ENCODE measurements at regions not wholly inside any gene's neighbourhood (a gene's known extent, or its start where the extent isn't known, plus 50 kb on each side); places are given as distances from the start of the nearest gene placed in this dataset.

GRCh38 chr13:79682164-79682563 is 201.2 kb downstream of the NDFIP2 start:
- no peak for ATAC-seq (ENCODE audit: poor library complexity)
- intact Hi-C loops (cut with DNase I, micrococcal nuclease) = no loop called here
- no peaks in the 10 kb centered on the region for H3K36me3 ChIP-seq (ENCODE audit: insufficient read depth, low read length)
- POLR2A ChIA-PET = no interaction called here
- H3K4me3 ChIP-seq (ENCODE audit: low read length) = no peak overlapping the region
- no peaks in the 10 kb centered on the region for H3K4me1 ChIP-seq (ENCODE audit: insufficient read depth, low read length)
- H3K27ac ChIP-seq (ENCODE audit: low read depth in 1 of 2, low read length in 2 of 2) = no peak overlapping the region
- no peak overlapping the region for H3K4me3 Mint-ChIP-seq
- CTCF ChIA-PET = no interaction called here
- H3K27me3 Mint-ChIP-seq = peaks cover 10% of the 10 kb centered on the region
- H3K27ac Mint-ChIP-seq = no peak overlapping the region
- H3K36me3 Mint-ChIP-seq (ENCODE audit: low read depth) = no peaks in the 10 kb centered on the region
- peaks cover 4% of the 10 kb centered on the region for H3K9me3 Mint-ChIP-seq
- no peaks in the 10 kb centered on the region for H3K27me3 ChIP-seq (ENCODE audit: control insufficient read depth in 1 of 2, insufficient read depth in 2 of 2, low read length in 2 of 2)
- DNase-seq = no peak
- no peaks in the 10 kb centered on the region for H3K9me3 ChIP-seq (ENCODE audit: control insufficient read depth in 1 of 2, insufficient read depth in 1 of 2, low read length in 2 of 2)
- TF ChIP-seq, protein P1, sequence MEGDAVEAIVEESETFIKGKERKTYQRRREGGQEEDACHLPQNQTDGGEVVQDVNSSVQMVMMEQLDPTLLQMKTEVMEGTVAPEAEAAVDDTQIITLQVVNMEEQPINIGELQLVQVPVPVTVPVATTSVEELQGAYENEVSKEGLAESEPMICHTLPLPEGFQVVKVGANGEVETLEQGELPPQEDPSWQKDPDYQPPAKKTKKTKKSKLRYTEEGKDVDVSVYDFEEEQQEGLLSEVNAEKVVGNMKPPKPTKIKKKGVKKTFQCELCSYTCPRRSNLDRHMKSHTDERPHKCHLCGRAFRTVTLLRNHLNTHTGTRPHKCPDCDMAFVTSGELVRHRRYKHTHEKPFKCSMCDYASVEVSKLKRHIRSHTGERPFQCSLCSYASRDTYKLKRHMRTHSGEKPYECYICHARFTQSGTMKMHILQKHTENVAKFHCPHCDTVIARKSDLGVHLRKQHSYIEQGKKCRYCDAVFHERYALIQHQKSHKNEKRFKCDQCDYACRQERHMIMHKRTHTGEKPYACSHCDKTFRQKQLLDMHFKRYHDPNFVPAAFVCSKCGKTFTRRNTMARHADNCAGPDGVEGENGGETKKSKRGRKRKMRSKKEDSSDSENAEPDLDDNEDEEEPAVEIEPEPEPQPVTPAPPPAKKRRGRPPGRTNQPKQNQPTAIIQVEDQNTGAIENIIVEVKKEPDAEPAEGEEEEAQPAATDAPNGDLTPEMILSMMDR (IDR thresholded peaks at IDR 0.05) = no peak
- no peaks in the 10 kb centered on the region for H3K4me1 Mint-ChIP-seq (ENCODE audit: low read depth)

- no peak overlapping the region for H3K27ac ChIP-seq (ENCODE audit: low read depth in 1 of 2, low read length in 2 of 2)
- ATAC-seq (ENCODE audit: poor library complexity) (no peak), DNase-seq (no peak)
- POLR2A ChIA-PET = no interaction called here
- no peaks in the 10 kb centered on the region for H3K4me1 Mint-ChIP-seq (ENCODE audit: low read depth)
- H3K9me3 Mint-ChIP-seq = peaks cover 4% of the 10 kb centered on the region
- H3K27me3 ChIP-seq (ENCODE audit: control insufficient read depth in 1 of 2, insufficient read depth in 2 of 2, low read length in 2 of 2) = no peaks in the 10 kb centered on the region
- peaks cover 10% of the 10 kb centered on the region for H3K27me3 Mint-ChIP-seq
- no peaks in the 10 kb centered on the region for H3K36me3 ChIP-seq (ENCODE audit: insufficient read depth, low read length)
- H3K27ac Mint-ChIP-seq = no peak overlapping the region
- TF ChIP-seq, protein P1 (IDR thresholded peaks at IDR 0.05) = no peak
- no peaks in the 10 kb centered on the region for H3K4me1 ChIP-seq (ENCODE audit: insufficient read depth, low read length)
- H3K4me3 ChIP-seq (ENCODE audit: low read length) = no peak overlapping the region
- CTCF ChIA-PET = no interaction called here
- H3K9me3 ChIP-seq (ENCODE audit: control insufficient read depth in 1 of 2, insufficient read depth in 1 of 2, low read length in 2 of 2) = no peaks in the 10 kb centered on the region
- intact Hi-C loops (cut with DNase I, micrococcal nuclease) = no loop called here
- no peaks in the 10 kb centered on the region for H3K36me3 Mint-ChIP-seq (ENCODE audit: low read depth)
- H3K4me3 Mint-ChIP-seq = no peak overlapping the region
Measured at GRCh38 chr13:79681069-79681468, 200.1 kb downstream of the NDFIP2 start.

GRCh38 chr13:79680485-79680884 is 199.5 kb downstream of the NDFIP2 start:
- Mint-ChIP-seq H3K27ac (no peak overlapping the region), H3K4me3 (no peak overlapping the region), H3K36me3 (ENCODE audit: low read depth) (no peaks in the 10 kb centered on the region), H3K9me3 (peaks cover 4% of the 10 kb centered on the region), H3K4me1 (ENCODE audit: low read depth) (no peaks in the 10 kb centered on the region), H3K27me3 (peaks cover 10% of the 10 kb centered on the region)
- no peaks in the 10 kb centered on the region for H3K36me3 ChIP-seq (ENCODE audit: insufficient read depth, low read length)
- no peak overlapping the region for H3K4me3 ChIP-seq (ENCODE audit: low read length)
- H3K9me3 ChIP-seq (ENCODE audit: control insufficient read depth in 1 of 2, insufficient read depth in 1 of 2, low read length in 2 of 2) = no peaks in the 10 kb centered on the region
- ChIA-PET POLR2A (no interaction called here), CTCF (no interaction called here)
- H3K27ac ChIP-seq (ENCODE audit: low read depth in 1 of 2, low read length in 2 of 2) = no peak overlapping the region
- intact Hi-C loops (cut with DNase I, micrococcal nuclease) = no loop called here
- ATAC-seq (ENCODE audit: poor library complexity) = no peak
- no peak for DNase-seq
- H3K4me1 ChIP-seq (ENCODE audit: insufficient read depth, low read length) = no peaks in the 10 kb centered on the region
- TF ChIP-seq, protein P1 (IDR thresholded peaks at IDR 0.05) = no peak
- no peaks in the 10 kb centered on the region for H3K27me3 ChIP-seq (ENCODE audit: control insufficient read depth in 1 of 2, insufficient read depth in 2 of 2, low read length in 2 of 2)

All from CD4-positive, alpha-beta T cell (primary cell).